Thoracic aorta (tissue), 2 donors: ENCODE measurements at regions not wholly inside any gene's neighbourhood (a gene's known extent, or its start where the extent isn't known, plus 50 kb on each side); places are given as distances from the start of the nearest gene placed in this dataset.

ENCODE experiments used
- ATAC-seq: fragments of 150-250 bp; one replicate; pipeline ENCODE4 v1.8.0; 2017; ENCODE audit warnings: low read depth; ENCODE audit not compliant: insufficient number of reproducible peaks, low FRiP score
- DNase-seq: peaks from one replicate; pipeline ENCODE4 v3.0.0-alpha.2; 2020; ENCODE audit warnings: low spot score
- H3K27ac ChIP-seq, 2 donors: fragments of 200-600 bp; sonication (generic); 1 replicate in 1 of 2; 2 replicates in 1 of 2; pipeline ENCODE4 v1.5.1; 2016; ENCODE audit warnings: mild to moderate bottlenecking in 2 of 2, moderate library complexity in 2 of 2
- H3K27me3 ChIP-seq: fragments of 200-600 bp; sonication (generic); replicated peaks from 2 replicates; pipeline ENCODE4 v1.6.0; 2016; ENCODE audit warnings: mild to moderate bottlenecking; ENCODE audit not compliant: insufficient read depth
- H3K36me3 ChIP-seq: fragments of 200-600 bp; sonication (generic); one replicate; pipeline ENCODE4 v1.5.1; 2016
- H3K4me1 ChIP-seq, 2 donors: fragments of 200-600 bp; sonication (generic); 1 replicate in 1 of 2; 2 replicates in 1 of 2; pipeline versions ENCODE4 v1.5.1 to v1.6.0; 2016; ENCODE audit warnings: low read depth in 2 of 2, mild to moderate bottlenecking in 1 of 2; ENCODE audit not compliant: control insufficient read depth in 1 of 2
- H3K4me3 ChIP-seq: fragments of 200-600 bp; sonication (generic); 2 replicates; pipeline ENCODE4 v1.5.1; 2016; ENCODE audit warnings: mild to moderate bottlenecking
- H3K9me3 ChIP-seq: fragments of 200-600 bp; sonication (generic); 2 replicates; pipeline ENCODE4 v1.5.1; 2016
- CTCF ChIP-seq: fragments of 200-600 bp; sonication (generic); IDR thresholded peaks from one replicate; pipeline ENCODE4 v1.5.1; 2019; ENCODE audit warnings: antibody characterized with exemption

DNA sequence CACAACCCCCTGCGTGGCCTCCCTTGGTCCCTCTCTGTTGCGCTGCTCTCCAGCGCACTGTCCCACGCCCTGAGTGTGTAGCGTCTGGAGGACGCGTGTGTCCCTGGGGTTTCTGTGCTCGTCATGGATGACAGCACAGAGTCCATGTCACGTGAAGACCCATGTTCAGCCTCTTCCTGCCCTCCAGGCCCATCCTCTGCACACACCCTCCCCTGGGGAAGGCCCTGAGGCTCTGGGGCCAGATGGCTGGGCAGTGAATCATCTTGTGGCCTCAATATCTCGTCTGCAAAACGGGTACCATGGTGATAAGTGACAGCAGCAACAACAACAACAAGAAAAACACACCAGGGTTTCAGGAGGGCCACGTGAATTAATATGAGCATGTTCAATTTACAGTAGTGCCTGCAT, 71.5 kb upstream of the ARHGEF7 start:
- no peak overlapping the region for H3K4me3 ChIP-seq
- H3K27ac ChIP-seq: no peak overlapping the region
- H3K36me3 ChIP-seq: no peaks in the 10 kb centered on the region
- no peak for TF ChIP-seq CTCF
- no peak for DNase-seq
- ATAC-seq: no peak
- H3K4me1 ChIP-seq: peaks cover 3 to 13% of the 10 kb centered on the region in 2 donors
- no peaks in the 10 kb centered on the region for H3K27me3 ChIP-seq
- H3K9me3 ChIP-seq: no peaks in the 10 kb centered on the region

GRCh38 chr13:111042661-111043226, 72.4 kb upstream of the ARHGEF7 start:
- no peaks in the 10 kb centered on the region for H3K9me3 ChIP-seq
- no peak overlapping the region for H3K4me3 ChIP-seq
- TF ChIP-seq CTCF: no peak
- H3K4me1 ChIP-seq: peaks cover 3 to 13% of the 10 kb centered on the region in 2 donors
- H3K27me3 ChIP-seq: no peaks in the 10 kb centered on the region
- no peak overlapping the region for H3K27ac ChIP-seq
- H3K36me3 ChIP-seq: no peaks in the 10 kb centered on the region
- ATAC-seq (no peak), DNase-seq (no peak)

DNA sequence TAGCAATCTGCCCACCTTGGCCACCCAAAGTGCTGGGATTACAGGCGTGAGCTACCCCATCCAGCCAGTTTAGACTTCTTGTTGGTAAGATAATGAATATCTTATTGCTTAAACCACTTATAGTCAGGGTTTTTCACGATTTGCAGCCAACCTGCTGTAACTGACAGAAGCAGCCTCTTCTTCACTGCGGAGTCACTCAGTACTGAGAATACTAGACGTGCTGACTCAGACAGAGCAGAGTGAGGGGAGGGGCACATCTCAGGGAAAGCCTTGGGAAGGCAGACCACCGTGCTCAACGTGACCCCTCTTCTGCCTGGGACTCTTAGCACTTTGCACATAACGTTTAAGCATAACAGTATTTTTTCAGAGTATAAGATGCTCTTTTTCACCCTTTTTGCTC, 74.3 kb upstream of the ARHGEF7 start:
- ATAC-seq (no peak), DNase-seq (no peak)
- Histone ChIP-seq H3K27ac (no peak overlapping the region), H3K27me3 (no peaks in the 10 kb centered on the region), H3K36me3 (no peaks in the 10 kb centered on the region), H3K4me3 (no peak overlapping the region), H3K9me3 (no peaks in the 10 kb centered on the region), H3K4me1 (no peaks in the 10 kb centered on the region)
- TF ChIP-seq CTCF: no peak

DNA sequence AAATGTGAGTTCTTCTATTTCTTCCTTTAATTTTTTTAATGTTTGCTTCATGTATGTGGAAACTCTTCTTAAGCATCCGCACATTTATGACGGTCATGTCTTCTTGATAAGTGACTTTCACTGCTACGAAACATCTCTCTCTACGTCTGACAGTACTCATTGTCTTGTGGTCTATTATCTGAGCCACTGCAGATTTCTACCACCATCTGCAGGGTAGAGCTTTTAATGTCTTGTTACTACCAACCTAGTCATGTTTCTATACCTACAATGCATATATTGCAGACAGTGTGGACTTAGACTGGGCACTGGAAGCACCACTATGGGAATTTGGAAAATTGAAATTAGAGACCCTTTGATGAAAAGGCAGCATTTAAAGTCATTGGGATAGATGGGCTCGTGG, 75.4 kb upstream of the ARHGEF7 start:
- Histone ChIP-seq H3K27me3 (no peaks in the 10 kb centered on the region), H3K36me3 (no peaks in the 10 kb centered on the region), H3K27ac (no peak overlapping the region), H3K4me1 (no peaks in the 10 kb centered on the region), H3K4me3 (no peak overlapping the region), H3K9me3 (no peaks in the 10 kb centered on the region)
- TF ChIP-seq CTCF: no peak
- DNase-seq (no peak), ATAC-seq (no peak)

- H3K9me3 ChIP-seq: no peaks in the 10 kb centered on the region
- DNase-seq (no peak), ATAC-seq (no peak)
- no peak overlapping the region for H3K27ac ChIP-seq
- H3K4me3 ChIP-seq: no peak overlapping the region
- H3K4me1 ChIP-seq: no peaks in the 10 kb centered on the region
- H3K36me3 ChIP-seq: no peaks in the 10 kb centered on the region
- no peaks in the 10 kb centered on the region for H3K27me3 ChIP-seq
- TF ChIP-seq CTCF: no peak
Measured at GRCh38 chr13:111038887-111039286, 76.2 kb upstream of the ARHGEF7 start.
